WTC11 (cell line): ENCODE measurements at regions not wholly inside any gene's neighbourhood (a gene's known extent, or its start where the extent isn't known, plus 50 kb on each side); places are given as distances from the start of the nearest gene placed in this dataset.

ENCODE experiments used
- ATAC-seq: fragments of 200-7000 bp; cut with Tn5 transposase; 2 replicates; pipeline ENCODE4 v1.10.0; 2021; ENCODE audit warnings: mild to moderate bottlenecking, moderate library complexity
- CTCF ChIA-PET: fragments of 300-600 bp; sonication (Branson Sonifier 250); formaldehyde crosslinking; loops from one replicate; lab custom pipeline; 2021; ENCODE audit warnings: antibody characterized with exemption; lab: Charles Lee
- POLR2A ChIA-PET: fragments of 350-600 bp; sonication (Branson Sonifier 250); formaldehyde crosslinking; loops from one replicate; lab custom pipeline; 2021; ENCODE audit warnings: antibody characterized with exemption; lab: Charles Lee
- DNase-seq: peaks from one replicate; pipeline ENCODE4 v3.0.0; 2021; ENCODE audit warnings: low spot score
- H3K27ac Mint-ChIP-seq: 2 replicates; pipeline ENCODE4 v1.8.0; 2021; ENCODE audit warnings: mixed read lengths
- H3K27me3 Mint-ChIP-seq: 2 replicates; pipeline ENCODE4 v1.8.0; 2021; ENCODE audit warnings: low read depth, mild to moderate bottlenecking, moderate library complexity, mixed read lengths
- H3K36me3 Mint-ChIP-seq: 2 replicates; pipeline ENCODE4 v1.8.0; 2021; ENCODE audit warnings: mixed read lengths
- H3K4me1 Mint-ChIP-seq: 2 replicates; pipeline ENCODE4 v1.8.0; 2022; ENCODE audit warnings: mixed read lengths
- H3K4me3 Mint-ChIP-seq: 2 replicates; pipeline ENCODE4 v1.8.0; 2021; ENCODE audit warnings: mild to moderate bottlenecking, moderate library complexity, mixed read lengths
- H3K9me3 Mint-ChIP-seq: 2 replicates; pipeline ENCODE4 v1.8.0; 2021; ENCODE audit warnings: mixed read lengths
- CREB1 ChIP-seq: sonication (generic); formaldehyde crosslinking; IDR thresholded peaks from 2 replicates; pipeline ENCODE4 v1.8.0; 2023; ENCODE audit warnings: mild to moderate bottlenecking, missing genetic modification reagents
- CREM ChIP-seq: sonication (generic); formaldehyde crosslinking; IDR thresholded peaks from 2 replicates; pipeline ENCODE4 v1.8.1; 2022; ENCODE audit warnings: mild to moderate bottlenecking, missing genetic modification reagents, moderate library complexity
- GTF2I ChIP-seq: fragments of 250-450 bp; sonication (Bioruptor Pico); conservative IDR thresholded peaks from 2 replicates; pipeline ENCODE4 v1.4.0; 2021; ENCODE audit warnings: mild to moderate bottlenecking
- IRF2 ChIP-seq: sonication (generic); formaldehyde crosslinking; IDR thresholded peaks from 2 replicates; pipeline ENCODE4 v1.8.0; 2022; ENCODE audit warnings: low read depth, missing genetic modification reagents, borderline replicate concordance
- MYBL2 ChIP-seq: sonication (generic); formaldehyde crosslinking; IDR thresholded peaks from 2 replicates; pipeline ENCODE4 v1.8.1; 2023; ENCODE audit warnings: mild to moderate bottlenecking, moderate library complexity, missing genetic modification reagents
- NR2C2 ChIP-seq: sonication (generic); formaldehyde crosslinking; IDR thresholded peaks from 2 replicates; pipeline ENCODE4 v1.8.0; 2022; ENCODE audit warnings: mild to moderate bottlenecking, missing genetic modification reagents
- OVOL2 ChIP-seq: fragments of 250-450 bp; sonication (Bioruptor Pico); IDR thresholded peaks from 2 replicates; pipeline ENCODE4 v1.9.0; 2021; ENCODE audit warnings: mild to moderate bottlenecking, borderline replicate concordance
- RELA ChIP-seq: sonication (generic); formaldehyde crosslinking; IDR thresholded peaks from 2 replicates; pipeline ENCODE4 v1.8.1; 2022; ENCODE audit warnings: missing genetic modification reagents, mild to moderate bottlenecking, borderline replicate concordance
- SMAD3 ChIP-seq: sonication (generic); formaldehyde crosslinking; IDR thresholded peaks from 2 replicates; pipeline ENCODE4 v1.8.0; 2022; ENCODE audit warnings: missing genetic modification reagents, mild to moderate bottlenecking, borderline replicate concordance
- TCF7 ChIP-seq: sonication (generic); formaldehyde crosslinking; IDR thresholded peaks from 2 replicates; pipeline ENCODE4 v1.8.0; 2022; ENCODE audit warnings: mild to moderate bottlenecking, low read depth, missing genetic modification reagents, moderate library complexity
- ZNF396 ChIP-seq: fragments of 250-450 bp; sonication (Bioruptor Pico); IDR thresholded peaks from 2 replicates; pipeline ENCODE4 v1.8.0; 2021; ENCODE audit warnings: mild to moderate bottlenecking, moderate library complexity, borderline replicate concordance
- ZNF416 ChIP-seq: fragments of 250-450 bp; sonication (Bioruptor Pico); IDR thresholded peaks from 2 replicates; pipeline ENCODE4 v1.9.0; 2021; ENCODE audit warnings: mild to moderate bottlenecking, inconsistent platforms
- TF ChIP-seq, protein P1 (sequence below): sonication (generic); formaldehyde crosslinking; IDR thresholded peaks from 2 replicates; pipeline ENCODE4 v1.8.1; 2022; ENCODE audit warnings: low read depth, mild to moderate bottlenecking, moderate library complexity, missing genetic modification reagents, borderline replicate concordance
- TF ChIP-seq, protein P2 (sequence below): sonication (generic); formaldehyde crosslinking; IDR thresholded peaks from 2 replicates; pipeline ENCODE4 v1.8.1; 2022; ENCODE audit warnings: missing genetic modification reagents, borderline replicate concordance
- TF ChIP-seq, protein P3 (sequence below): sonication (generic); formaldehyde crosslinking; IDR thresholded peaks from 2 replicates; pipeline ENCODE4 v1.8.0; 2022; ENCODE audit warnings: mild to moderate bottlenecking, missing genetic modification reagents
- TF ChIP-seq, protein P4 (sequence below): fragments of 250-450 bp; sonication (Bioruptor Pico); IDR thresholded peaks from 2 replicates; pipeline ENCODE4 v1.9.0; 2021; ENCODE audit warnings: mild to moderate bottlenecking
- TF ChIP-seq, protein P5 (sequence below): sonication (generic); formaldehyde crosslinking; conservative IDR thresholded peaks from 2 replicates; pipeline ENCODE4 v1.8.1; 2023; ENCODE audit warnings: mild to moderate bottlenecking, low read depth, missing genetic modification reagents, moderate library complexity
- TF ChIP-seq, protein P6 (sequence below): sonication (generic); formaldehyde crosslinking; conservative IDR thresholded peaks from 2 replicates; pipeline ENCODE4 v1.8.1; 2022; ENCODE audit warnings: mild to moderate bottlenecking, missing genetic modification reagents

DNA sequence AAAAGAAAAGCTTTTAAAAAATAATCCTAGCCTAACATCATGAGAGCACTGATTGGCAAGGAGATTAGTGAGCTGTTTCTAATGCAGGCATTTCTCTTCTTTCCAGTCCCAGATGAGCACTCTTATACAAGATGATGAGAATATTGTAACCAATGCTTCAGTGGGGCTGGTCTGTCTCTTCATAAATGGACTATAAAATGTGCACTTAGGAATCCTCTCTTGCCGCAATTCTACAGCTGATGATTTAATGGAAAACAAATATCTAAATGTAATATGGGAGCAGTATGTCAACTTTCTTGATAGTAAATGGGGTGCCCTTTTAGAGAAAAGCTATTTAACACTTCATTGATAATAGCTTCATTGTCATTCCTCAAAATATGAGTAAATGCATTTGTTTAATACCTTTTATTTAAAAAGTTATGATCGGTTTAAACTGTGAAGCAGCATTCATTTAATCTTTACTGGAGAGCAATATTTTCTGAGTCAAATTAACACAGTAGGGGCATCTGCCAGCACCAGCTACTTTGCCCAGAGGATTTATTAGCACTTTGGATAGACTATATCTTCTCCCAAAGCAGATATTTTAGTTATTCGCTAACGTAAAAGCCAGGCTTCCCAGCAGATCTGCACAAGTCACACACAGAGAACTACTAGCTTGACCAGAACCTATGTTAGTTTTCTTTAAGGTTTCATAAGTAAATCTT, 985.9 kb downstream of the DIPK2A start:
- ATAC-seq, result no peak
- Mint-ChIP-seq H3K9me3 (peaks cover 24% of the 10 kb centered on the region), H3K4me3 (no peak overlapping the region)

DNA sequence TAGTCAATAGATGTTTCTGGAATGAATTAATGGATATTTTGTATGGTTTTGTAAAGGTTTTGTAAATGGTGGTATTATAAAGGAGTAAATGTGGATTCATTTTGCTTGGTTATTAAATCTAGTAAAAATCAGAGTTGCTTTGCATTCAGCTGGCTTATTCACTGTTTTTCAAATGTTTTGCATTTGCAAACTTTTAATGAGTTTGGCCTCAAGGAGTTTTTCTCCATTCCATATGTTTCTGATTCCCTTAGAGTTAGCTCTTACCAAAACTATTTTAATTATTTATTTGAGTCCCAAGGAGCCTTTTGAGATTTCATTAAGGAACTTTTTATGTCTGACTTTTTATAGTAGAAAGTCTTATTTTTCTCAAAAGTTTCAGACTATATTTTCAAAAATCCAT, 992.2 kb downstream of the DIPK2A start:
- POLR2A ChIA-PET, result no interaction called here
- no peaks in the 10 kb centered on the region for H3K36me3 Mint-ChIP-seq
- H3K27me3 Mint-ChIP-seq, result no peaks in the 10 kb centered on the region
- H3K9me3 Mint-ChIP-seq, result peaks cover 6% of the 10 kb centered on the region
- H3K4me3 Mint-ChIP-seq, result no peak overlapping the region
- peaks cover 10% of the 10 kb centered on the region for H3K4me1 Mint-ChIP-seq
- TF ChIP-seq TCF7 (CRISPR knock-in tag), result no peak
- TF ChIP-seq SMAD3 (CRISPR knock-in tag), result no peak
- TF ChIP-seq ZNF416 (CRISPR knock-in tag), result no peak
- TF ChIP-seq, protein P1, sequence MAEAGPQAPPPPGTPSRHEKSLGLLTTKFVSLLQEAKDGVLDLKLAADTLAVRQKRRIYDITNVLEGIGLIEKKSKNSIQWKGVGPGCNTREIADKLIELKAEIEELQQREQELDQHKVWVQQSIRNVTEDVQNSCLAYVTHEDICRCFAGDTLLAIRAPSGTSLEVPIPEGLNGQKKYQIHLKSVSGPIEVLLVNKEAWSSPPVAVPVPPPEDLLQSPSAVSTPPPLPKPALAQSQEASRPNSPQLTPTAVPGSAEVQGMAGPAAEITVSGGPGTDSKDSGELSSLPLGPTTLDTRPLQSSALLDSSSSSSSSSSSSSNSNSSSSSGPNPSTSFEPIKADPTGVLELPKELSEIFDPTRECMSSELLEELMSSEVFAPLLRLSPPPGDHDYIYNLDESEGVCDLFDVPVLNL (CRISPR knock-in tag), result no peak
- TF ChIP-seq, protein P2, sequence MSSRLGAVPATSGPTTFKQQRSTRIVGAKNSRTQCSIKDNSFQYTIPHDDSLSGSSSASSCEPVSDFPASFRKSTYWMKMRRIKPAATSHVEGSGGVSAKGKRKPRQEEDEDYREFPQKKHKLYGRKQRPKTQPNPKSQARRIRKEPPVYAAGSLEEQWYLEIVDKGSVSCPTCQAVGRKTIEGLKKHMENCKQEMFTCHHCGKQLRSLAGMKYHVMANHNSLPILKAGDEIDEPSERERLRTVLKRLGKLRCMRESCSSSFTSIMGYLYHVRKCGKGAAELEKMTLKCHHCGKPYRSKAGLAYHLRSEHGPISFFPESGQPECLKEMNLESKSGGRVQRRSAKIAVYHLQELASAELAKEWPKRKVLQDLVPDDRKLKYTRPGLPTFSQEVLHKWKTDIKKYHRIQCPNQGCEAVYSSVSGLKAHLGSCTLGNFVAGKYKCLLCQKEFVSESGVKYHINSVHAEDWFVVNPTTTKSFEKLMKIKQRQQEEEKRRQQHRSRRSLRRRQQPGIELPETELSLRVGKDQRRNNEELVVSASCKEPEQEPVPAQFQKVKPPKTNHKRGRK (CRISPR knock-in tag), result no peak
- TF ChIP-seq, protein P3, sequence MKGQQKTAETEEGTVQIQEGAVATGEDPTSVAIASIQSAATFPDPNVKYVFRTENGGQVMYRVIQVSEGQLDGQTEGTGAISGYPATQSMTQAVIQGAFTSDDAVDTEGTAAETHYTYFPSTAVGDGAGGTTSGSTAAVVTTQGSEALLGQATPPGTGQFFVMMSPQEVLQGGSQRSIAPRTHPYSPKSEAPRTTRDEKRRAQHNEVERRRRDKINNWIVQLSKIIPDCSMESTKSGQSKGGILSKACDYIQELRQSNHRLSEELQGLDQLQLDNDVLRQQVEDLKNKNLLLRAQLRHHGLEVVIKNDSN, result no peak
- DNase-seq, result no peak
- H3K27ac Mint-ChIP-seq, result no peak overlapping the region
- ATAC-seq, result no peak
- CTCF ChIA-PET, result no interaction called here

More for the DNA sequence above, 985.9 kb downstream of the DIPK2A start:
- H3K36me3 Mint-ChIP-seq, result peaks cover 16% of the 10 kb centered on the region
- ChIA-PET CTCF (no interaction called here), POLR2A (no interaction called here)
- H3K27me3 Mint-ChIP-seq, result no peaks in the 10 kb centered on the region
- DNase-seq, result no peak
- H3K4me1 Mint-ChIP-seq, result peaks cover 26% of the 10 kb centered on the region
- TF ChIP-seq NR2C2 (CRISPR knock-in tag) (no peak), ZNF416 (CRISPR knock-in tag) (no peak), CREB1 (CRISPR knock-in tag) (no peak), OVOL2 (CRISPR knock-in tag) (no peak), RELA (CRISPR knock-in tag) (no peak), CREM (CRISPR knock-in tag) (no peak), MYBL2 (CRISPR knock-in tag) (no peak), IRF2 (CRISPR knock-in tag) (no peak), GTF2I (CRISPR knock-in tag) (no peak), ZNF396 (CRISPR knock-in tag) (no peak)
- TF ChIP-seq, protein P4, sequence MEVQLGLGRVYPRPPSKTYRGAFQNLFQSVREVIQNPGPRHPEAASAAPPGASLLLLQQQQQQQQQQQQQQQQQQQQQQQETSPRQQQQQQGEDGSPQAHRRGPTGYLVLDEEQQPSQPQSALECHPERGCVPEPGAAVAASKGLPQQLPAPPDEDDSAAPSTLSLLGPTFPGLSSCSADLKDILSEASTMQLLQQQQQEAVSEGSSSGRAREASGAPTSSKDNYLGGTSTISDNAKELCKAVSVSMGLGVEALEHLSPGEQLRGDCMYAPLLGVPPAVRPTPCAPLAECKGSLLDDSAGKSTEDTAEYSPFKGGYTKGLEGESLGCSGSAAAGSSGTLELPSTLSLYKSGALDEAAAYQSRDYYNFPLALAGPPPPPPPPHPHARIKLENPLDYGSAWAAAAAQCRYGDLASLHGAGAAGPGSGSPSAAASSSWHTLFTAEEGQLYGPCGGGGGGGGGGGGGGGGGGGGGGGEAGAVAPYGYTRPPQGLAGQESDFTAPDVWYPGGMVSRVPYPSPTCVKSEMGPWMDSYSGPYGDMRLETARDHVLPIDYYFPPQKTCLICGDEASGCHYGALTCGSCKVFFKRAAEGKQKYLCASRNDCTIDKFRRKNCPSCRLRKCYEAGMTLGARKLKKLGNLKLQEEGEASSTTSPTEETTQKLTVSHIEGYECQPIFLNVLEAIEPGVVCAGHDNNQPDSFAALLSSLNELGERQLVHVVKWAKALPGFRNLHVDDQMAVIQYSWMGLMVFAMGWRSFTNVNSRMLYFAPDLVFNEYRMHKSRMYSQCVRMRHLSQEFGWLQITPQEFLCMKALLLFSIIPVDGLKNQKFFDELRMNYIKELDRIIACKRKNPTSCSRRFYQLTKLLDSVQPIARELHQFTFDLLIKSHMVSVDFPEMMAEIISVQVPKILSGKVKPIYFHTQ, result no peak
- TF ChIP-seq, protein P5, sequence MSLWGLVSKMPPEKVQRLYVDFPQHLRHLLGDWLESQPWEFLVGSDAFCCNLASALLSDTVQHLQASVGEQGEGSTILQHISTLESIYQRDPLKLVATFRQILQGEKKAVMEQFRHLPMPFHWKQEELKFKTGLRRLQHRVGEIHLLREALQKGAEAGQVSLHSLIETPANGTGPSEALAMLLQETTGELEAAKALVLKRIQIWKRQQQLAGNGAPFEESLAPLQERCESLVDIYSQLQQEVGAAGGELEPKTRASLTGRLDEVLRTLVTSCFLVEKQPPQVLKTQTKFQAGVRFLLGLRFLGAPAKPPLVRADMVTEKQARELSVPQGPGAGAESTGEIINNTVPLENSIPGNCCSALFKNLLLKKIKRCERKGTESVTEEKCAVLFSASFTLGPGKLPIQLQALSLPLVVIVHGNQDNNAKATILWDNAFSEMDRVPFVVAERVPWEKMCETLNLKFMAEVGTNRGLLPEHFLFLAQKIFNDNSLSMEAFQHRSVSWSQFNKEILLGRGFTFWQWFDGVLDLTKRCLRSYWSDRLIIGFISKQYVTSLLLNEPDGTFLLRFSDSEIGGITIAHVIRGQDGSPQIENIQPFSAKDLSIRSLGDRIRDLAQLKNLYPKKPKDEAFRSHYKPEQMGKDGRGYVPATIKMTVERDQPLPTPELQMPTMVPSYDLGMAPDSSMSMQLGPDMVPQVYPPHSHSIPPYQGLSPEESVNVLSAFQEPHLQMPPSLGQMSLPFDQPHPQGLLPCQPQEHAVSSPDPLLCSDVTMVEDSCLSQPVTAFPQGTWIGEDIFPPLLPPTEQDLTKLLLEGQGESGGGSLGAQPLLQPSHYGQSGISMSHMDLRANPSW (CRISPR knock-in tag), result no peak
- TF ChIP-seq, protein P3, result no peak
- TF ChIP-seq, protein P6, sequence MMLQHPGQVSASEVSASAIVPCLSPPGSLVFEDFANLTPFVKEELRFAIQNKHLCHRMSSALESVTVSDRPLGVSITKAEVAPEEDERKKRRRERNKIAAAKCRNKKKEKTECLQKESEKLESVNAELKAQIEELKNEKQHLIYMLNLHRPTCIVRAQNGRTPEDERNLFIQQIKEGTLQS (CRISPR knock-in tag), result no peak
- H3K27ac Mint-ChIP-seq, result no peak overlapping the region
